HG02840 (cell line): ENCODE measurements at regions not wholly inside any gene's neighbourhood (a gene's known extent, or its start where the extent isn't known, plus 50 kb on each side); places are given as distances from the start of the nearest gene placed in this dataset.
"Not testable (repeated sequence)": the region's sequence is repeated elsewhere in the genome, so short reads cannot be mapped to it uniquely, and the experiment has no call there.

ENCODE experiments used
- ATAC-seq: cut with Tn5 transposase; IDR thresholded peaks from one replicate; pipeline ENCODE4 v1.9.1; 2021; ENCODE audit warnings: mild to moderate bottlenecking, moderate library complexity, moderate number of reproducible peaks; ENCODE audit not compliant: unreplicated experiment, low FRiP score

GRCh38 chr4:84381759-84382158 lies 117.3 kb downstream of the NKX6-1 start:
- ATAC-seq, result no peak

GRCh38 chr4:84379917-84380641 lies 119.0 kb downstream of the NKX6-1 start:
- no peak for ATAC-seq

GRCh38 chr4:84378983-84379382 lies 120.1 kb downstream of the NKX6-1 start:
- ATAC-seq, result no peak

- ATAC-seq, result no peak
These were observed 120.7 kb downstream of the NKX6-1 start for GRCh38 chr4:84378356-84378755.

GRCh38 chr4:84366907-84367306 lies 132.2 kb downstream of the NKX6-1 start:
- ATAC-seq, result no peak

GRCh38 chr4:84366161-84366560 lies 132.9 kb downstream of the NKX6-1 start:
- no peak for ATAC-seq

- no peak for ATAC-seq
These were observed 136.0 kb downstream of the NKX6-1 start for GRCh38 chr4:84362896-84363655.

- no peak for ATAC-seq
These were observed 156.9 kb downstream of the NKX6-1 start for GRCh38 chr4:84342161-84342560.

GRCh38 chr4:84341559-84341958 lies 157.5 kb downstream of the NKX6-1 start:
- no peak for ATAC-seq

GRCh38 chr4:84338367-84338766 lies 160.7 kb downstream of the NKX6-1 start:
- no peak for ATAC-seq

- ATAC-seq, result no peak
These were observed 162.0 kb downstream of the NKX6-1 start for GRCh38 chr4:84336964-84337705.

- no peak for ATAC-seq
These were observed 171.6 kb downstream of the NKX6-1 start for GRCh38 chr4:84327526-84327925.

GRCh38 chr4:84325625-84326024 lies 173.5 kb downstream of the NKX6-1 start:
- ATAC-seq, result no peak

- ATAC-seq, result no peak
These were observed 174.5 kb downstream of the NKX6-1 start for GRCh38 chr4:84324303-84325245.

GRCh38 chr4:84319124-84319523 lies 180.0 kb downstream of the NKX6-1 start:
- ATAC-seq, result no peak

- ATAC-seq, result no peak
These were observed 181.6 kb downstream of the NKX6-1 start for GRCh38 chr4:84317513-84317912.

GRCh38 chr4:84312426-84313012 lies 186.6 kb downstream of the NKX6-1 start:
- no peak for ATAC-seq

- no peak for ATAC-seq
These were observed 189.9 kb downstream of the NKX6-1 start for GRCh38 chr4:84309191-84309590.

- ATAC-seq, result not testable (repeated sequence)
These were observed 200.3 kb downstream of the NKX6-1 start for GRCh38 chr4:84298719-84299254.
